ENCODE measurements at regions not wholly inside any gene's neighbourhood (a gene's known extent, or its start where the extent isn't known, plus 50 kb on each side); places are given as distances from the start of the nearest gene placed in this dataset.

GRCh38 chr11:112425121-112425520 lies 164.5 kb upstream of the PLET1 start:
- Histone ChIP-seq H3K36me3 (ENCODE audit: low read depth, missing control alignments) (no peaks in the 10 kb centered on the region), H3K27me3 (no peaks in the 10 kb centered on the region), H3K9me3 (no peaks in the 10 kb centered on the region), H3K4me3 (no peak overlapping the region), H3K4me1 (no peaks in the 10 kb centered on the region), H3K27ac (no peak overlapping the region)
- no peak for TF ChIP-seq POLR2A (IDR thresholded peaks at IDR 0.05)
- DNase-seq, result no peak
- WGBS, 2 donors, result 85 to 96% methylated on average over 5 of the region's 5 CpGs
- intact Hi-C loops (cut with DNase I; ENCODE audit: low total_unique reads), result no loop called here

GRCh38 chr11:112437096-112437495 lies 176.4 kb upstream of the PLET1 start:
- Histone ChIP-seq H3K27me3 (no peaks in the 10 kb centered on the region), H3K4me3 (no peak overlapping the region), H3K27ac (no peak overlapping the region), H3K4me1 (no peaks in the 10 kb centered on the region), H3K36me3 (ENCODE audit: low read depth, missing control alignments) (no peaks in the 10 kb centered on the region), H3K9me3 (no peaks in the 10 kb centered on the region)
- intact Hi-C loops (cut with DNase I; ENCODE audit: low total_unique reads), result no loop called here
- 62 to 66% methylated on average over 2 of the region's 2 CpGs for WGBS, 2 donors
- TF ChIP-seq, protein P1, sequence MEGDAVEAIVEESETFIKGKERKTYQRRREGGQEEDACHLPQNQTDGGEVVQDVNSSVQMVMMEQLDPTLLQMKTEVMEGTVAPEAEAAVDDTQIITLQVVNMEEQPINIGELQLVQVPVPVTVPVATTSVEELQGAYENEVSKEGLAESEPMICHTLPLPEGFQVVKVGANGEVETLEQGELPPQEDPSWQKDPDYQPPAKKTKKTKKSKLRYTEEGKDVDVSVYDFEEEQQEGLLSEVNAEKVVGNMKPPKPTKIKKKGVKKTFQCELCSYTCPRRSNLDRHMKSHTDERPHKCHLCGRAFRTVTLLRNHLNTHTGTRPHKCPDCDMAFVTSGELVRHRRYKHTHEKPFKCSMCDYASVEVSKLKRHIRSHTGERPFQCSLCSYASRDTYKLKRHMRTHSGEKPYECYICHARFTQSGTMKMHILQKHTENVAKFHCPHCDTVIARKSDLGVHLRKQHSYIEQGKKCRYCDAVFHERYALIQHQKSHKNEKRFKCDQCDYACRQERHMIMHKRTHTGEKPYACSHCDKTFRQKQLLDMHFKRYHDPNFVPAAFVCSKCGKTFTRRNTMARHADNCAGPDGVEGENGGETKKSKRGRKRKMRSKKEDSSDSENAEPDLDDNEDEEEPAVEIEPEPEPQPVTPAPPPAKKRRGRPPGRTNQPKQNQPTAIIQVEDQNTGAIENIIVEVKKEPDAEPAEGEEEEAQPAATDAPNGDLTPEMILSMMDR (IDR thresholded peaks at IDR 0.05), result no peak
- TF ChIP-seq POLR2A (IDR thresholded peaks at IDR 0.05), result no peak
- DNase-seq, result no peak

- Histone ChIP-seq H3K9me3 (no peaks in the 10 kb centered on the region), H3K27ac (no peak overlapping the region), H3K36me3 (ENCODE audit: low read depth, missing control alignments) (no peaks in the 10 kb centered on the region), H3K4me3 (no peak overlapping the region), H3K27me3 (no peaks in the 10 kb centered on the region), H3K4me1 (no peaks in the 10 kb centered on the region)
- intact Hi-C loops (cut with DNase I; ENCODE audit: low total_unique reads), result no loop called here
- TF ChIP-seq POLR2A (IDR thresholded peaks at IDR 0.05), result no peak
- TF ChIP-seq, protein P1 (IDR thresholded peaks at IDR 0.05), result no peak
- no peak for DNase-seq
- WGBS, 2 donors, result 64 to 73% methylated on average over 2 of the region's 2 CpGs
Observed at GRCh38 chr11:112439614-112440013, 179.0 kb upstream of the PLET1 start.

GRCh38 chr11:112440518-112440917 lies 179.9 kb upstream of the PLET1 start:
- Histone ChIP-seq H3K4me3 (no peak overlapping the region), H3K36me3 (ENCODE audit: low read depth, missing control alignments) (no peaks in the 10 kb centered on the region), H3K4me1 (no peaks in the 10 kb centered on the region), H3K9me3 (no peaks in the 10 kb centered on the region), H3K27ac (no peak overlapping the region), H3K27me3 (no peaks in the 10 kb centered on the region)
- WGBS, 2 donors, result 60% methylated on average over 1 of the region's 1 CpG; no CpG with 5 or more reads in 1 of the 2 donors
- DNase-seq, result no peak
- intact Hi-C loops (cut with DNase I; ENCODE audit: low total_unique reads), result no loop called here
- TF ChIP-seq, protein P1 (IDR thresholded peaks at IDR 0.05), result no peak
- TF ChIP-seq POLR2A (IDR thresholded peaks at IDR 0.05), result no peak

GRCh38 chr11:112448168-112448567 lies 187.5 kb upstream of the PLET1 start:
- DNase-seq, result no peak
- Histone ChIP-seq H3K4me3 (no peak overlapping the region), H3K4me1 (no peaks in the 10 kb centered on the region), H3K27me3 (no peaks in the 10 kb centered on the region), H3K9me3 (no peaks in the 10 kb centered on the region), H3K27ac (no peak overlapping the region), H3K36me3 (ENCODE audit: low read depth, missing control alignments) (no peaks in the 10 kb centered on the region)
- 83 to 100% methylated on average over 1 to 4 of the region's 4 CpGs for WGBS, 2 donors
- TF ChIP-seq, protein P1 (IDR thresholded peaks at IDR 0.05), result no peak
- no peak for TF ChIP-seq POLR2A (IDR thresholded peaks at IDR 0.05)
- intact Hi-C loops (cut with DNase I; ENCODE audit: low total_unique reads), result no loop called here

Data from testis (tissue), 2 donors.